GM12878 (cell line): ENCODE measurements at regions not wholly inside any gene's neighbourhood (a gene's known extent, or its start where the extent isn't known, plus 50 kb on each side); places are given as distances from the start of the nearest gene placed in this dataset.

Source experiments
- ATAC-seq: fragments of 200-7000 bp; cut with Tn5 transposase; 3 replicates; pipeline ENCODE4 v1.9.1; 2020; ENCODE audit warnings: mild to moderate bottlenecking, moderate library complexity
- BruUV-seq: library from RNA; stranded (reverse); fragments of 400-500 nt; replicated peaks from 2 replicates; lab custom pipeline; 2021; lab: Mats Ljungman, UMichigan
- CTCF ChIA-PET: fragments of 300-600 bp; sonication (Branson Sonifier 250); formaldehyde crosslinking; extraction: SDS; loops from one replicate; lab custom pipeline; 2021; ENCODE audit warnings: inconsistent platforms; lab: Yijun Ruan, JAX
- POLR2A ChIA-PET: fragments of 350-600 bp; formaldehyde crosslinking; extraction: SDS; loops from one replicate; lab custom pipeline; 2021; ENCODE audit warnings: inconsistent platforms; lab: Charles Lee
- RAD21 ChIA-PET: fragments of 300-600 bp; sonication (Branson Sonifier 250); formaldehyde crosslinking; loops from one replicate; lab custom pipeline; 2023; ENCODE audit warnings: antibody characterized with exemption; ENCODE audit not compliant: unreplicated experiment; lab: Charles Lee
- SMC1A ChIA-PET: fragments of 300-600 bp; sonication (Branson Sonifier 250); formaldehyde crosslinking; loops from one replicate; lab custom pipeline; 2023; ENCODE audit not compliant: unreplicated experiment, uncharacterized antibody; lab: Charles Lee
- DNase-seq: peaks from one replicate; pipeline ENCODE4 v3.0.0-alpha.2; 2011; ENCODE audit warnings: low read depth, low spot score
- FAIRE-seq: peaks from 3 replicates; lab custom pipeline; 2011; peaks lifted over from hg19 to GRCh38; lab: Jason Lieb, UNC
- H2AFZ ChIP-seq: 2 replicates; pipeline ENCODE4 v1.6.0; 2011; ENCODE audit warnings: low read depth, low read length, control low read depth; ENCODE audit not compliant: control insufficient read depth
- H3K27ac ChIP-seq: 2 replicates; pipeline ENCODE4 v1.5.1; 2011; ENCODE audit warnings: control low read depth; ENCODE audit not compliant: control insufficient read depth, insufficient read depth
- H3K27me3 ChIP-seq, 2 experiments: replicated peaks in 1 of 2; 2 replicates each; pipeline versions ENCODE4 v1.6.0 to v1.6.1; 2011; ENCODE audit warnings: low read length in 1 of 2; ENCODE audit not compliant: control insufficient read depth in 2 of 2, insufficient read depth in 2 of 2
- H3K36me3 ChIP-seq, 2 experiments: 2 replicates each; pipeline ENCODE4 v1.5.1; 2011; ENCODE audit warnings: low read length in 1 of 2; ENCODE audit not compliant: control insufficient read depth in 2 of 2, insufficient read depth in 2 of 2
- H3K4me1 ChIP-seq: 2 replicates; pipeline ENCODE4 v1.6.1; 2011; ENCODE audit warnings: mild to moderate bottlenecking, low read length, moderate library complexity, mixed read lengths; ENCODE audit not compliant: control insufficient read depth, insufficient read depth
- H3K4me2 ChIP-seq: 2 replicates; pipeline ENCODE4 v1.6.0; 2011; ENCODE audit warnings: control low read depth; ENCODE audit not compliant: control insufficient read depth, insufficient read depth
- H3K4me3 ChIP-seq: fragments of 200-600 bp; sonication (generic); 2 replicates; pipeline ENCODE4 v1.5.1; 2016
- H3K79me2 ChIP-seq: 2 replicates; pipeline ENCODE4 v1.6.0; 2011; ENCODE audit warnings: low read length; ENCODE audit not compliant: control insufficient read depth, insufficient read depth
- H3K9ac ChIP-seq: 2 replicates; pipeline ENCODE4 v1.8.0; 2011; ENCODE audit warnings: low read length, control low read depth, mixed read lengths; ENCODE audit not compliant: control insufficient read depth, insufficient read depth
- H3K9me3 ChIP-seq: replicated peaks from 3 replicates; pipeline ENCODE4 v1.5.1; 2011; ENCODE audit warnings: mild to moderate bottlenecking, low read length; ENCODE audit not compliant: control insufficient read depth, insufficient read depth
- H4K20me1 ChIP-seq: 2 replicates; pipeline ENCODE4 v1.6.0; 2011; ENCODE audit not compliant: control insufficient read depth, insufficient read depth
- CBX5 ChIP-seq: sonication (generic); IDR thresholded peaks from 2 replicates; pipeline ENCODE4 v1.6.1; 2016; ENCODE audit warnings: low read depth, moderate library complexity, mild to moderate bottlenecking, inconsistent platforms
- HDAC2 ChIP-seq: fragments of 200-600 bp; sonication (generic); IDR thresholded peaks from 2 replicates; pipeline ENCODE4 v1.6.1; 2017
- IRF5 ChIP-seq: fragments of 450-650 bp; IDR thresholded peaks from 2 replicates; pipeline ENCODE4 v1.6.1; 2017; ENCODE audit warnings: borderline replicate concordance
- MLLT1 ChIP-seq: fragments of 450-650 bp; IDR thresholded peaks from 2 replicates; pipeline ENCODE4 v1.6.1; 2016; ENCODE audit warnings: mild to moderate bottlenecking
- NKRF ChIP-seq: fragments of 450-650 bp; conservative IDR thresholded peaks from 2 replicates; pipeline ENCODE4 v1.6.1; 2017; ENCODE audit warnings: mild to moderate bottlenecking, moderate library complexity
- PBX3 ChIP-seq: IDR thresholded peaks from 2 replicates; pipeline ENCODE4 v1.6.1; 2011; ENCODE audit warnings: mild to moderate bottlenecking, low read depth, low read length, moderate library complexity; ENCODE audit not compliant: insufficient replicate concordance
- POLR2AphosphoS2 ChIP-seq: IDR thresholded peaks from 2 replicates; pipeline ENCODE4 v1.6.1; 2011; ENCODE audit warnings: low read depth, mild to moderate bottlenecking, low read length, improper control_type of control experiment, moderate library complexity
- RELB ChIP-seq: fragments of 450-650 bp; IDR thresholded peaks from 2 replicates; pipeline ENCODE4 v1.6.1; 2017; ENCODE audit warnings: low read depth, mild to moderate bottlenecking, moderate library complexity
- SIX5 ChIP-seq: IDR thresholded peaks from 2 replicates; pipeline ENCODE4 v1.6.1; 2011; ENCODE audit warnings: mild to moderate bottlenecking, low read depth, low read length, moderate library complexity; ENCODE audit not compliant: severe bottlenecking
- TAF1 ChIP-seq: IDR thresholded peaks from 2 replicates; pipeline ENCODE4 v1.6.1; 2011; ENCODE audit warnings: mild to moderate bottlenecking, low read depth, low read length, borderline replicate concordance
- WRNIP1 ChIP-seq: IDR thresholded peaks from 2 replicates; pipeline ENCODE4 v1.6.1; 2011; ENCODE audit warnings: low read depth, low read length, improper control_type of control experiment, borderline replicate concordance
- ZBTB33 ChIP-seq: fragments of 450-650 bp; IDR thresholded peaks from 2 replicates; pipeline ENCODE4 v1.6.1; 2017; ENCODE audit warnings: mild to moderate bottlenecking
- ZNF622 ChIP-seq: fragments of 450-650 bp; IDR thresholded peaks from 2 replicates; pipeline ENCODE4 v1.6.1; 2017; ENCODE audit warnings: mild to moderate bottlenecking, inconsistent platforms
- ZSCAN29 ChIP-seq: fragments of 450-650 bp; IDR thresholded peaks from 2 replicates; pipeline ENCODE4 v1.6.1; 2017; ENCODE audit warnings: mild to moderate bottlenecking, moderate library complexity
- WGBS: methylation state at CpG from one replicate; pipeline ENCODE4 v1.1.6; 2016; ENCODE audit warnings: low lambda C conversion rate; ENCODE audit not compliant: insufficient replicate concordance, insufficient coverage; ENCODE audit errors: missing lambda C conversion rate; 5-methylcytosine and 5-hydroxymethylcytosine counted together
- in situ Hi-C: fragments of 300-500 bp; cut with MboI; formaldehyde crosslinking; loops from 9 replicates; pipeline ENCODE4 v1.14.3; 2018; ENCODE audit warnings: mixed read lengths
- intact Hi-C: fragments of 100-400 bp; cut with micrococcal nuclease; formaldehyde crosslinking; loops from one replicate; pipeline ENCODE4 v1.14.2; 2022; ENCODE audit not compliant: unreplicated experiment

- H3K79me2 ChIP-seq = no peaks in the 10 kb centered on the region
- no peaks in the 10 kb centered on the region for H4K20me1 ChIP-seq
- H3K27me3 ChIP-seq = no peaks in the 10 kb centered on the region; a peak in 1 of 4 replicates
- in situ Hi-C loops = loop anchor here (25.0 kb wide), 1 partner anchor 734 kb away; no protein-coding TSS in a partner anchor
- RAD21 ChIA-PET = interaction anchor here (2.2 kb wide), 1 partner anchor 149 kb away, joined by 9 read pairs; no protein-coding TSS in a partner anchor
- FAIRE-seq (no peak), DNase-seq (no peak), ATAC-seq (no peak)
- H3K4me1 ChIP-seq = no peaks in the 10 kb centered on the region
- no peaks in the 10 kb centered on the region for H3K36me3 ChIP-seq
- WGBS = 0% methylated on average over 3 of the region's 3 CpGs
- H3K9me3 ChIP-seq = no peaks in the 10 kb centered on the region
- no peak overlapping the region for H3K9ac ChIP-seq
- POLR2A ChIA-PET = no interaction called here
- H3K27ac ChIP-seq = no peak overlapping the region
- no TSS peak for BruUV-seq
- H2AFZ ChIP-seq = no peak overlapping the region
- H3K4me2 ChIP-seq = no peak overlapping the region
- H3K4me3 ChIP-seq = no peak overlapping the region
- CTCF ChIA-PET = interaction anchor here (1.0 to 5.1 kb wide), 5 partner anchors 11 to 738 kb away, joined by 3 to 44 read pairs (median 9); no protein-coding TSS in a partner anchor
- intact Hi-C loops = loop anchor here (5.0 kb wide), 1 partner anchor 984 kb away; no protein-coding TSS in a partner anchor
- SMC1A ChIA-PET = interaction anchor here (1.2 to 2.9 kb wide), 2 partner anchors 12 to 163 kb away, joined by 3 to 24 read pairs; no protein-coding TSS in a partner anchor
- TF ChIP-seq WRNIP1 (no peak), IRF5 (no peak), CBX5 (no peak), SIX5 (no peak), HDAC2 (no peak), RELB (no peak), ZNF622 (no peak), POLR2AphosphoS2 (no peak), NKRF (no peak), MLLT1 (no peak), TAF1 (no peak), ZBTB33 (no peak), ZSCAN29 (no peak), PBX3 (no peak)
Measured at GRCh38 chr9:73020877-73021276, 68.0 kb upstream of the ALDH1A1 start.
